ENCODE measurements at regions not wholly inside any gene's neighbourhood (a gene's known extent, or its start where the extent isn't known, plus 50 kb on each side); places are given as distances from the start of the nearest gene placed in this dataset.
"Not testable (repeated sequence)": the region's sequence is repeated elsewhere in the genome, so short reads cannot be mapped to it uniquely, and the experiment has no call there.

- not testable (repeated sequence) for DNase-seq
These were observed 52.4 kb upstream of the EHHADH start for GRCh38 chr3:185306286-185306685.

DNA sequence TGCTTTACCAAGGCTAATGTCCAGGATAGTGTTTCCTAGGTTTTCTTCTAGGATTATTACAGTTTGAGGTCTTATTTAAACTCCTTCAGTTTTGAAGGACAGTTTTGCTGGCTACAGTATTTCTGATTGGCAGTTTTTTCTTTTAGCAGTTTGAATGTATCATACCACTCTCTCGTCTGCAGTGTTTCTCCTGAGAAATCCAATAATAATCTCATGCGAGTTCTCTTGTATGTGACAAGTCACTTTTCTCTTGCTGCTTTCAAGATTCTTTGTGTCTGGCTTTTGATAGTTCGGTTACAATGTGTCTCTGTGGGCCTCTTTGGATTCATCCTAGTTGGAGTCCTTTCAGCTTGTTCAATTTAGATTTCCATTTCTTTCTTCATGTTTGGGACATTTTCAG, 53.0 kb upstream of the EHHADH start:
- DNase-seq, result no peak

GRCh38 chr3:185308126-185308754, 54.4 kb upstream of the EHHADH start:
- DNase-seq, result peak in 1 of 2 donors; percentile 44

DNA sequence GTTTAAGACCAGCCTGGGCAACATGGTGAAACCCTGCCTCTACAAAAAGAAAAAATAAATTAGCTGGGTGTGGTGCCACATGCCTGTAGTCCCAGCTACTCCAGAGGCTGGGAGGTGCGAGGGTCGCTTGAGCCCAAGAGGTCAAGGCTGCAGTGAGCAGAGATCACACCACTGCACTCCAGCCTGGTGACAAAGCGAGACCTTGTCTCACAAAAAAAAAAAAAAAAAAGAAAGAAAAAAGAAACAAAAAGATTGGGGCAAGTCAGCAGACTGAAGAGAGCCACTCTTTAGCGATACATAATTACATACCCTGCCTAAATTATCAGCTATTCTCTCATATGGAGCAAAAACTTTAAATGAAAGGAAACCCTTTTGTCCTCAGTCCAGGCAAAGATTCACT, 53.6 kb upstream of the MAP3K13 start:
- no peak for DNase-seq

GRCh38 chr3:185309795-185310194, 53.1 kb upstream of the MAP3K13 start:
- DNase-seq, result no peak

- DNase-seq, result no peak
These were observed 50.9 kb upstream of the MAP3K13 start for GRCh38 chr3:185311991-185312390.

Data from activated CD4-positive, alpha-beta T cell treated with anti-CD3 and anti-CD28 coated beads for 4 hours (primary cell).